Activated T-cell treated with anti-CD3 and anti-CD28 coated beads, Interleukin-2, amount 50 U/mL, for 72 hours (primary cell): ENCODE measurements at regions not wholly inside any gene's neighbourhood (a gene's known extent, or its start where the extent isn't known, plus 50 kb on each side); places are given as distances from the start of the nearest gene placed in this dataset.

ENCODE experiments used
- ATAC-seq, 2 donors: fragments of 150-1000 bp; cut with Tn5 transposase; replicated peaks in 1 of 2; 2 replicates each; pipeline ENCODE4 v1.10.0; 2021; ENCODE audit warnings: moderate library complexity in 2 of 2, mild to moderate bottlenecking in 1 of 2
- DNase-seq, 2 donors: peaks; one replicate each; pipeline ENCODE4 v3.0.0; 2021 to 2022; ENCODE audit warnings: mixed read lengths in 1 of 2
- H3K27ac Mint-ChIP-seq: one replicate; pipeline ENCODE4 v1.8.0; 2022; ENCODE audit warnings: mild to moderate bottlenecking, moderate library complexity, mixed read lengths
- H3K27me3 Mint-ChIP-seq: one replicate; pipeline ENCODE4 v1.8.0; 2022; ENCODE audit warnings: low read depth, mixed read lengths
- H3K36me3 Mint-ChIP-seq, 2 donors: one replicate each; pipeline ENCODE4 v1.8.0; 2022; ENCODE audit warnings: mixed read lengths in 2 of 2, mild to moderate bottlenecking in 1 of 2; ENCODE audit not compliant: insufficient read depth in 2 of 2
- H3K4me1 Mint-ChIP-seq: one replicate; pipeline ENCODE4 v1.8.0; 2022; ENCODE audit warnings: low read depth, mixed read lengths
- H3K4me3 Mint-ChIP-seq, 2 donors: one replicate each; pipeline ENCODE4 v1.8.0; 2022; ENCODE audit warnings: mild to moderate bottlenecking in 2 of 2, mixed read lengths in 2 of 2, moderate library complexity in 2 of 2
- H3K9me3 Mint-ChIP-seq, 2 donors: one replicate each; pipeline ENCODE4 v1.8.0; 2022; ENCODE audit warnings: mixed read lengths in 2 of 2

GRCh38 chr2:45205480-45205879 lies 196.2 kb upstream of the SIX2 start:
- peaks cover 0 to 4% of the 10 kb centered on the region in 2 donors for H3K9me3 Mint-ChIP-seq
- H3K4me1 Mint-ChIP-seq = no peaks in the 10 kb centered on the region
- no peak for DNase-seq
- peaks cover 8% of the 10 kb centered on the region for H3K27me3 Mint-ChIP-seq
- ATAC-seq = no peak
- no peak overlapping the region for H3K27ac Mint-ChIP-seq
- no peak overlapping the region for H3K4me3 Mint-ChIP-seq
- no peaks in the 10 kb centered on the region for H3K36me3 Mint-ChIP-seq

DNA sequence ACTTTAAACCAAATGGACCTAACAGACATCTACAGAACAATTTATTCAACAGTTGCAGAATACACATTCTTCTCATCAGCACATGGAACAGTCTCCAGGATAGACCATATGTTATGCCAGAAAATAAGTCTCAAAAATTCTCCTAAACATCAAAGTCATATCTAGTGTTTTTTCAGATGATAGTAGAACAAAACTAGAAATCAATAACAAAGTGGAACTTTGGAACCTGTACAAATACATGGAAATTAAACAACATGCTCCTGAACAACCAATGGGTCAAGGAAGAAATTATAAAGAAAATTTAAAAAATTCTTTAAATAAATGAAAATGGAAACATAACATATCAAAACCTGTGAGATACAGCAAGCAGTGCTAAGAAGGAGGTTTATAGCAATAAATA lies 194.1 kb upstream of the SIX2 start:
- H3K27ac Mint-ChIP-seq = no peak overlapping the region
- H3K36me3 Mint-ChIP-seq = no peaks in the 10 kb centered on the region
- no peak overlapping the region for H3K4me3 Mint-ChIP-seq
- peaks cover 8% of the 10 kb centered on the region for H3K27me3 Mint-ChIP-seq
- no peak for DNase-seq
- no peaks in the 10 kb centered on the region for H3K4me1 Mint-ChIP-seq
- no peak for ATAC-seq
- H3K9me3 Mint-ChIP-seq = peaks cover 0 to 4% of the 10 kb centered on the region in 2 donors

- no peak overlapping the region for H3K27ac Mint-ChIP-seq
- H3K27me3 Mint-ChIP-seq = peaks cover 8% of the 10 kb centered on the region
- ATAC-seq = no peak
- no peak for DNase-seq
- H3K4me3 Mint-ChIP-seq = no peak overlapping the region
- H3K4me1 Mint-ChIP-seq = no peaks in the 10 kb centered on the region
- H3K9me3 Mint-ChIP-seq = peaks cover 0 to 4% of the 10 kb centered on the region in 2 donors
- no peaks in the 10 kb centered on the region for H3K36me3 Mint-ChIP-seq
Measured at GRCh38 chr2:45199973-45200372, 190.7 kb upstream of the SIX2 start.

DNA sequence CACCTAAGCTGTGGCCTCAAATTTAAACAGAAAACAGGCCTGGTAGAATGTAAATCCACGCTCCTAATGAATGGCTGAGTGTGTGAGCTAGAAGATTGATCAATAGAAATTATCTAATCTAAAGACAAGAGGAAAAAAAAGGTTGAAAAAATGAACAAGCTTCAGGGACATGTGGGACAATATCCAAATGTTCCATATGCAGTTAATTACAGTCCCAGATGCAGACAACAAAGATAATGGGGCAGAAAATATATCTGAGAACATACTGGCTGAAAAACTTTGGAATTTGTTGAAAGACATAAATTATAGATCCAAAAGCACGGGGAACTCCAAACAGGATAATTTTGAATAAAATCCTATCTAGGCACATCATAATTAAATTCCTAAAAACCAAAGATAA lies 186.7 kb upstream of the SIX2 start:
- Mint-ChIP-seq H3K4me3 (no peak overlapping the region), H3K27me3 (no peaks in the 10 kb centered on the region), H3K27ac (no peak overlapping the region), H3K9me3 (no peaks in the 10 kb centered on the region), H3K4me1 (no peaks in the 10 kb centered on the region), H3K36me3 (no peaks in the 10 kb centered on the region)
- no peak for ATAC-seq
- no peak for DNase-seq

DNA sequence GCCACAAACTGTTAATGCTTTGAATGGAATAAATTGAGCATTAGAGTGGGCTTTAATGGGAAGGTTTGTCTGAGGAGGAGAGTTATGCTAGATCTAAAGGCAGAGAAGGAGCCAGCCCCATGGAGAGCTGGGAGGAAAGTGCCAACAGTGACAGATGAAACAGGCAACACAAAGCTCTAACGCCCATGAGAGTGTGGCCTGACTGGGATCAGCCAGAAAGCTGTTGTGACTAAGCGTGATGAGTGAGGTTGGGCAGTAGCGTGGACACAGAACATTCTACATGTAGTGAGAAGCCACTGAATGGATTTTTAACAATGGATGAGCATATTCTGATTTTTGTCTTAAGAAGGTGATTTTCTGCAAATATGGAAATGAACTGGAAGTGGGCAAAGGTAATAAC lies 185.3 kb upstream of the SIX2 start:
- Mint-ChIP-seq H3K9me3 (no peaks in the 10 kb centered on the region), H3K36me3 (no peaks in the 10 kb centered on the region), H3K27me3 (peaks cover 3% of the 10 kb centered on the region), H3K27ac (no peak overlapping the region), H3K4me1 (no peaks in the 10 kb centered on the region), H3K4me3 (no peak overlapping the region)
- DNase-seq (no peak), ATAC-seq (no peak)

DNA sequence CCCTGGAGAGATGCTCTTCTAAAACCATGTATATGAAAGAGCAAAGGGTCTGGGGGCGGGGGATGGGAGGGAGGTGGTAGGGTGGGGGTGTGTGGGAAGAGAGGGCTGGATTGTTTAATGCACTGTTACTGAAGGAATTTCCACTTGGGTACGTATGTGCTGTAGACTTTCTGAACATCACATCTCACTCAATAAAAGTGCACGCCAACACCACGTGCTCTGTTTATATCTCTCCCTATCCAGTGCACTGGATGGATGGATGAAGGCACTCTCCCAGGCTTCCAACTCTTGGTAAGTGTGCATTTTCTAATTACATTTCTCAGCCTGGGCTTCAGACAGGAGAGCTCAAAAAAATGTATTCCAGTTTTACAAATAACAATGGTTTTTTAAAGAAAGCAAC lies 184.3 kb upstream of the SIX2 start:
- Mint-ChIP-seq H3K9me3 (no peaks in the 10 kb centered on the region), H3K27me3 (peaks cover 13% of the 10 kb centered on the region), H3K27ac (no peak overlapping the region), H3K4me3 (no peak overlapping the region), H3K36me3 (no peaks in the 10 kb centered on the region), H3K4me1 (no peaks in the 10 kb centered on the region)
- DNase-seq (no peak), ATAC-seq (no peak)

GRCh38 chr2:45192991-45193390 lies 183.7 kb upstream of the SIX2 start:
- Mint-ChIP-seq H3K4me1 (no peaks in the 10 kb centered on the region), H3K36me3 (no peaks in the 10 kb centered on the region), H3K27ac (no peak overlapping the region), H3K4me3 (no peak overlapping the region), H3K27me3 (peaks cover 19% of the 10 kb centered on the region), H3K9me3 (no peaks in the 10 kb centered on the region)
- no peak for DNase-seq
- no peak for ATAC-seq

- Mint-ChIP-seq H3K27ac (no peak overlapping the region), H3K4me1 (no peaks in the 10 kb centered on the region), H3K36me3 (no peaks in the 10 kb centered on the region), H3K27me3 (peaks cover 24% of the 10 kb centered on the region), H3K4me3 (no peak overlapping the region), H3K9me3 (no peaks in the 10 kb centered on the region)
- no peak for DNase-seq
- no peak for ATAC-seq
Measured at GRCh38 chr2:45192481-45192880, 183.2 kb upstream of the SIX2 start.

DNA sequence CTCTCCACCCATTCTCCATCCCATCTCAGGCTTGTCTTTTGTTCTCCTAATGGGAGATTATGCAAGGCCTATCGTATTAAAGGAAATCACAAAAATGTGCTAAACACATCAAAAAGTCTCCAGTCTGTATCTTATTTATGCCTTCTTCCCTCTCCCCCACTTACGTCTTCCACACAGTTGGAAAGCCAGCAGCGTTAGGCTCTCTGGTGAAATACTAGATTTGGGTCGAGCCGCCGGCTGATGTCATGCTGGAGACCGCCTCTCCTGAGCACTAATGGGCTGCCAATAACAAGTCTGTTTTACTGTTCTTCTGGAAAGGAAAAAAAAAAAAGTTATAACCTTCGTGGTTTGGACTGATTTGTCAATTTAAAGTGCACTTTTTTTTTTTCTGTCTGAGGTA lies 182.7 kb upstream of the SIX2 start:
- H3K4me3 Mint-ChIP-seq = no peak overlapping the region
- DNase-seq = no peak
- no peaks in the 10 kb centered on the region for H3K36me3 Mint-ChIP-seq
- H3K27ac Mint-ChIP-seq = no peak overlapping the region
- peaks cover 25% of the 10 kb centered on the region for H3K27me3 Mint-ChIP-seq
- ATAC-seq = no peak
- H3K9me3 Mint-ChIP-seq = no peaks in the 10 kb centered on the region
- no peaks in the 10 kb centered on the region for H3K4me1 Mint-ChIP-seq

- H3K9me3 Mint-ChIP-seq = no peaks in the 10 kb centered on the region
- H3K27me3 Mint-ChIP-seq = peaks cover 25% of the 10 kb centered on the region
- ATAC-seq (no peak), DNase-seq (no peak)
- no peak overlapping the region for H3K4me3 Mint-ChIP-seq
- no peaks in the 10 kb centered on the region for H3K4me1 Mint-ChIP-seq
- H3K27ac Mint-ChIP-seq = no peak overlapping the region
- no peaks in the 10 kb centered on the region for H3K36me3 Mint-ChIP-seq
Measured at GRCh38 chr2:45191146-45191863, 182.1 kb upstream of the SIX2 start.

- no peak for ATAC-seq
- no peaks in the 10 kb centered on the region for H3K4me1 Mint-ChIP-seq
- DNase-seq = no peak
- H3K27ac Mint-ChIP-seq = no peak overlapping the region
- H3K4me3 Mint-ChIP-seq = no peak overlapping the region
- no peaks in the 10 kb centered on the region for H3K36me3 Mint-ChIP-seq
- H3K9me3 Mint-ChIP-seq = no peaks in the 10 kb centered on the region
- peaks cover 25% of the 10 kb centered on the region for H3K27me3 Mint-ChIP-seq
Measured at GRCh38 chr2:45190481-45190942, 181.3 kb upstream of the SIX2 start.

- Mint-ChIP-seq H3K4me1 (no peaks in the 10 kb centered on the region), H3K27me3 (peaks cover 39% of the 10 kb centered on the region), H3K27ac (no peak overlapping the region), H3K36me3 (no peaks in the 10 kb centered on the region), H3K9me3 (no peaks in the 10 kb centered on the region), H3K4me3 (no peak overlapping the region)
- DNase-seq (no peak), ATAC-seq (no peak)
Measured at GRCh38 chr2:45184606-45185005, 175.4 kb upstream of the SIX2 start.

DNA sequence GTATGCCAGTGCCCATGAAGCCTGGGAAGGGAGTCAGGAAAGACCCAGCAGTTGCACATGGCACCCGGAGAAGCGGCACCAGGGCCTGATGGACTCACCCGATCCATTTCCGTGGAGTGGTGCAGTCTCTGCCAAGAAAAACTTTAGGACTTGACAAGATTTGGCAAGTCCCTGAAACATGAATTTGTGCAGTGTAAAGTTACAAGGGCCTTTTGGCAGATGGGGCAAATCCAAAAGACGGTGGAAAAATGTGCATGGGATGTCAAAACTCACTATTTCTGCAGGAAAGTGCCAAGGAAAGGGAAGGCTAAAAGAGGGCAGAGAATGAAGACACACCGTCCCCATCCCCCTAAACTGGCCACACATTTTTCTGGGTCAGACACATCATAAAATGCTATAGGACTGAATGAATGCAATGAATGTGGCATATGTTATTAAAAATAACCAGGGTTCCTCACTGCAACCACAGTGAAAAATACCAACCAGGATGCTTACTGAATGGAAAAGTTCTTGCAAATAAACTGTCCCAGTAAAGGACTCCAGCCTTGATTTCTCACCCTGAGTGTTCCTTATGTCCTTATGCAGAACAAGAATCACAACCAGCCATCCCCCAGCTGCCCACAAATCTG lies 173.5 kb upstream of the SIX2 start:
- H3K27ac Mint-ChIP-seq = no peak overlapping the region
- H3K4me1 Mint-ChIP-seq = no peaks in the 10 kb centered on the region
- peaks cover 34% of the 10 kb centered on the region for H3K27me3 Mint-ChIP-seq
- no peak overlapping the region for H3K4me3 Mint-ChIP-seq
- ATAC-seq (no peak), DNase-seq (no peak)
- H3K9me3 Mint-ChIP-seq = peaks cover 0 to 1% of the 10 kb centered on the region in 2 donors
- no peaks in the 10 kb centered on the region for H3K36me3 Mint-ChIP-seq

- no peaks in the 10 kb centered on the region for H3K36me3 Mint-ChIP-seq
- H3K27me3 Mint-ChIP-seq = peaks cover 48% of the 10 kb centered on the region
- no peak for ATAC-seq
Measured at GRCh38 chr2:45180779-45181178, 171.5 kb upstream of the SIX2 start.

More at GRCh38 chr2:45180779-45181178, 171.5 kb upstream of the SIX2 start:
- no peak for DNase-seq
- no peak overlapping the region for H3K4me3 Mint-ChIP-seq
- H3K4me1 Mint-ChIP-seq = no peaks in the 10 kb centered on the region
- no peak overlapping the region for H3K27ac Mint-ChIP-seq
- H3K9me3 Mint-ChIP-seq = peaks cover 1 to 2% of the 10 kb centered on the region in 2 donors
